AG04450 (cell line): ENCODE measurements at regions not wholly inside any gene's neighbourhood (a gene's known extent, or its start where the extent isn't known, plus 50 kb on each side); places are given as distances from the start of the nearest gene placed in this dataset.
A peak's percentile ranks its signal among the peaks of the same experiment; 100 is the strongest.

Experiments
- CTCF ChIA-PET: fragments of 300-600, 350-600 bp; formaldehyde crosslinking; extraction: SDS; loops from one replicate; lab custom pipeline; 2022; ENCODE audit warnings: antibody characterized with exemption, inconsistent platforms; lab: Charles Lee
- POLR2A ChIA-PET: fragments of 350-600 bp; formaldehyde crosslinking; extraction: SDS; loops from one replicate; lab custom pipeline; 2021; ENCODE audit warnings: antibody characterized with exemption, inconsistent platforms; lab: Yijun Ruan, JAX
- DNase-seq: peaks from one replicate; pipeline ENCODE4 v3.0.0-alpha.2; 2011; ENCODE audit warnings: low read depth, low spot score
- H3K27ac ChIP-seq: one replicate; pipeline ENCODE4 v1.5.1; 2012; ENCODE audit warnings: low read depth, low read length, control low read depth
- H3K27me3 ChIP-seq: one replicate; pipeline ENCODE4 v1.6.0; 2012; ENCODE audit warnings: low read length; ENCODE audit not compliant: control insufficient read depth, insufficient read depth
- H3K4me3 ChIP-seq: 2 replicates; pipeline ENCODE4 v1.5.1; 2011; ENCODE audit warnings: mild to moderate bottlenecking, low read depth, low read length, control low read depth
- H3K9me3 ChIP-seq: 2 replicates; pipeline ENCODE4 v1.5.1; 2012; ENCODE audit warnings: low read length; ENCODE audit not compliant: control insufficient read depth, insufficient read depth
- TF ChIP-seq, protein P1 (sequence below): IDR thresholded peaks from 2 replicates; pipeline ENCODE4 v1.5.1; 2011; ENCODE audit warnings: low read depth, low read length, control low read depth, inconsistent platforms

- ChIA-PET POLR2A (no interaction called here), CTCF (interaction anchor here (1.4 kb wide), 1 partner anchor 24 kb away, joined by 10 read pairs; no protein-coding TSS in a partner anchor)
- TF ChIP-seq, protein P1, sequence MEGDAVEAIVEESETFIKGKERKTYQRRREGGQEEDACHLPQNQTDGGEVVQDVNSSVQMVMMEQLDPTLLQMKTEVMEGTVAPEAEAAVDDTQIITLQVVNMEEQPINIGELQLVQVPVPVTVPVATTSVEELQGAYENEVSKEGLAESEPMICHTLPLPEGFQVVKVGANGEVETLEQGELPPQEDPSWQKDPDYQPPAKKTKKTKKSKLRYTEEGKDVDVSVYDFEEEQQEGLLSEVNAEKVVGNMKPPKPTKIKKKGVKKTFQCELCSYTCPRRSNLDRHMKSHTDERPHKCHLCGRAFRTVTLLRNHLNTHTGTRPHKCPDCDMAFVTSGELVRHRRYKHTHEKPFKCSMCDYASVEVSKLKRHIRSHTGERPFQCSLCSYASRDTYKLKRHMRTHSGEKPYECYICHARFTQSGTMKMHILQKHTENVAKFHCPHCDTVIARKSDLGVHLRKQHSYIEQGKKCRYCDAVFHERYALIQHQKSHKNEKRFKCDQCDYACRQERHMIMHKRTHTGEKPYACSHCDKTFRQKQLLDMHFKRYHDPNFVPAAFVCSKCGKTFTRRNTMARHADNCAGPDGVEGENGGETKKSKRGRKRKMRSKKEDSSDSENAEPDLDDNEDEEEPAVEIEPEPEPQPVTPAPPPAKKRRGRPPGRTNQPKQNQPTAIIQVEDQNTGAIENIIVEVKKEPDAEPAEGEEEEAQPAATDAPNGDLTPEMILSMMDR, result no peak
- no peaks in the 10 kb centered on the region for H3K27me3 ChIP-seq
- no peak overlapping the region for H3K27ac ChIP-seq
- H3K4me3 ChIP-seq, result no peak overlapping the region
- H3K9me3 ChIP-seq, result no peaks in the 10 kb centered on the region
- no peak for DNase-seq
Observed at GRCh38 chr7:136138991-136139390, 161.8 kb upstream of the MTPN start.

GRCh38 chr7:136136906-136137454, 159.8 kb upstream of the MTPN start:
- DNase-seq, result no peak
- CTCF ChIA-PET, result no interaction called here

GRCh38 chr7:136134503-136134902, 157.3 kb upstream of the MTPN start:
- Histone ChIP-seq H3K27me3 (no peaks in the 10 kb centered on the region), H3K27ac (no peak overlapping the region), H3K4me3 (no peak overlapping the region), H3K9me3 (no peaks in the 10 kb centered on the region)
- CTCF ChIA-PET, result no interaction called here
- POLR2A ChIA-PET, result no interaction called here
- TF ChIP-seq, protein P1, result no peak
- no peak for DNase-seq

More at GRCh38 chr7:136136906-136137454, 159.8 kb upstream of the MTPN start:
- no peak overlapping the region for H3K27ac ChIP-seq
- no peaks in the 10 kb centered on the region for H3K27me3 ChIP-seq
- H3K4me3 ChIP-seq, result no peak overlapping the region
- H3K9me3 ChIP-seq, result no peaks in the 10 kb centered on the region
- POLR2A ChIA-PET, result no interaction called here
- TF ChIP-seq, protein P1, result no peak

- no peak overlapping the region for H3K4me3 ChIP-seq
- no peaks in the 10 kb centered on the region for H3K9me3 ChIP-seq
- ChIA-PET POLR2A (no interaction called here), CTCF (interaction anchor here (1.5 kb wide), 1 partner anchor 19 kb away, joined by 6 read pairs; no protein-coding TSS in a partner anchor)
- no peaks in the 10 kb centered on the region for H3K27me3 ChIP-seq
- peak; percentile 11 for DNase-seq
- TF ChIP-seq, protein P1, result no peak
- no peak overlapping the region for H3K27ac ChIP-seq
Observed at GRCh38 chr7:136133551-136133950, 156.4 kb upstream of the MTPN start.

DNA sequence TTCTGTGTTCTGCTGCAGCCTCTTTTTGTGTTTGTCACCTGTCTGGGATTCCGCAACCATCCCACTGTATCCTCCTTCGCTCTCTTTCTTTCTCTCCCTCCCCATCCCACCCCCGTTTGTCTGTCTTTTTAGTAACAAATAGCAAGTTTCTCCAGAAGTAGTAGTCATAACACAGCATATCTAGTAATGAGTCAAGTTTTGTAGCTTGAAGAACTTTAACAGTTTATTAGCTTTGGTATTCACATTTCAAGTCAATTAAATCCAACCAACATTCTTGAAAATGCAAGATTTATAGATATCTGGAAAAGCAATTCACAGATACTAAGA, 154.1 kb upstream of the MTPN start:
- TF ChIP-seq, protein P1, result no peak
- CTCF ChIA-PET, result interaction anchor here (0.6 kb wide), 1 partner anchor 14 kb away, joined by 3 read pairs; no protein-coding TSS in a partner anchor
- peaks cover 2% of the 10 kb centered on the region for H3K27me3 ChIP-seq

More for the DNA sequence above, 154.1 kb upstream of the MTPN start:
- POLR2A ChIA-PET, result no interaction called here
- no peak overlapping the region for H3K4me3 ChIP-seq
- no peak overlapping the region for H3K27ac ChIP-seq
- no peak for DNase-seq
- H3K9me3 ChIP-seq, result no peaks in the 10 kb centered on the region
